ENCODE measurements at regions not wholly inside any gene's neighbourhood (a gene's known extent, or its start where the extent isn't known, plus 50 kb on each side); places are given as distances from the start of the nearest gene placed in this dataset.

DNA sequence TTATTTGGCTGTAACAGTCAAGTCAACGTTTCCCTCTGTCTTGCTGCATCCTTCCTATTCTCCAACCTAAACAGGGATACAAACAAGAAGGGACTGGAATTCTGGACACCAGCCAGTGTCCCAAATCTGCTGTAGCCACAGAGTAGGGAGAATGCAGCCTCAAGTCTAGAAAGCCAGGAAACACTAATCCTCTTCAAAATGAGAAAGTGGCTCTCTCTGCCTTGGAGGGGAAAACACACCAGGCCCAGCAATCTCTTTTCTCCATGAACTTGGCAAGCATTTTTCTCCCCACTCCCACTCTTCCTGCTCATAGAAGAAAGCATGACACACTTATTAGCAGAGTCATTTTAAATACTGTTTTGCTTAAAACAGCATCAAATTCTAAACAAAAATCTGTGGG is 781.7 kb downstream of the SQOR start:
- DNase-seq: no peak
- no peaks in the 10 kb centered on the region for H3K4me1 ChIP-seq (ENCODE audit: control insufficient read depth in 2 of 2, insufficient read depth in 2 of 2, low read length in 2 of 2)
- no peak overlapping the region for H2AFZ ChIP-seq (ENCODE audit: insufficient read depth, low read depth, low read length, poor library complexity, severe bottlenecking)
- Mint-ChIP-seq H3K9me3 (ENCODE audit: insufficient read depth) (no peaks in the 10 kb centered on the region), H3K27me3 (no peaks in the 10 kb centered on the region), H3K27ac (no peak overlapping the region), H3K4me1 (no peaks in the 10 kb centered on the region), H3K4me3 (no peak overlapping the region)
- no peak for ATAC-seq (ENCODE audit: low read depth)
- intact Hi-C loops (cut with micrococcal nuclease): no loop called here
- CTCF ChIA-PET: no interaction called here
- no peak overlapping the region for H3K4me2 ChIP-seq (replicated peaks; ENCODE audit: low read depth, low read length, poor library complexity, severe bottlenecking)
- H3K36me3 ChIP-seq (replicated peaks in 1 of 2; ENCODE audit: control extremely low read depth in 1 of 2, control insufficient read depth in 1 of 2, extremely low read depth in 1 of 2, insufficient read depth in 2 of 2, low read length in 1 of 2): no peaks in the 10 kb centered on the region
- H4K20me1 ChIP-seq (ENCODE audit: control insufficient read depth, insufficient read depth, low read length, poor library complexity, severe bottlenecking): no peaks in the 10 kb centered on the region
- H3K27ac ChIP-seq (ENCODE audit: low read length in 2 of 2): no peak overlapping the region
- no peaks in the 10 kb centered on the region for H3K79me2 ChIP-seq (ENCODE audit: control insufficient read depth, insufficient read depth, low read length)
- no CpG with 5 or more reads among the region's 1 CpG for WGBS (ENCODE audit: insufficient coverage)
- no peaks in the 10 kb centered on the region for H3K9me3 ChIP-seq (ENCODE audit: control extremely low read depth in 1 of 3, control insufficient read depth in 2 of 3, insufficient read depth in 1 of 3, low read length in 2 of 3)
- no peak overlapping the region for H3K4me3 ChIP-seq (ENCODE audit: control extremely low read depth in 1 of 5, extremely low read depth in 1 of 5, insufficient read depth in 1 of 5, low read depth in 2 of 5, low read length in 4 of 5)
- H3K27me3 ChIP-seq (replicated peaks in 1 of 4; ENCODE audit: control extremely low read depth in 1 of 4, control insufficient read depth in 3 of 4, insufficient read depth in 4 of 4, low read length in 3 of 4): no peaks in the 10 kb centered on the region
- no peak overlapping the region for H3K9ac ChIP-seq (ENCODE audit: low read length)
- TF ChIP-seq CTCF (IDR thresholded peaks at IDR 0.05) (no peak), EZH2 (IDR thresholded peaks at IDR 0.05; ENCODE audit: borderline replicate concordance, insufficient read depth, low read depth, low read length, poor library complexity, severe bottlenecking) (no peak)
- POLR2A ChIA-PET: no interaction called here

- H3K4me2 ChIP-seq (replicated peaks; ENCODE audit: low read depth, low read length, poor library complexity, severe bottlenecking): no peak overlapping the region
- CTCF ChIA-PET: no interaction called here
- H3K27ac ChIP-seq (ENCODE audit: low read length in 2 of 2): no peak overlapping the region
- no CpG with 5 or more reads among the region's 1 CpG for WGBS (ENCODE audit: insufficient coverage)
- no peaks in the 10 kb centered on the region for H3K9me3 Mint-ChIP-seq (ENCODE audit: insufficient read depth)
- H3K4me3 Mint-ChIP-seq: no peak overlapping the region
- TF ChIP-seq EZH2 (IDR thresholded peaks at IDR 0.05; ENCODE audit: borderline replicate concordance, insufficient read depth, low read depth, low read length, poor library complexity, severe bottlenecking) (no peak), CTCF (IDR thresholded peaks at IDR 0.05) (no peak)
- H2AFZ ChIP-seq (ENCODE audit: insufficient read depth, low read depth, low read length, poor library complexity, severe bottlenecking): no peak overlapping the region
- H3K79me2 ChIP-seq (ENCODE audit: control insufficient read depth, insufficient read depth, low read length): no peaks in the 10 kb centered on the region
- no peak overlapping the region for H3K9ac ChIP-seq (ENCODE audit: low read length)
- ATAC-seq (ENCODE audit: low read depth) (no peak), DNase-seq (no peak)
- no peaks in the 10 kb centered on the region for H3K27me3 Mint-ChIP-seq
- H3K4me1 Mint-ChIP-seq: no peaks in the 10 kb centered on the region
- H4K20me1 ChIP-seq (ENCODE audit: control insufficient read depth, insufficient read depth, low read length, poor library complexity, severe bottlenecking): no peaks in the 10 kb centered on the region
- H3K4me3 ChIP-seq (ENCODE audit: control extremely low read depth in 1 of 5, extremely low read depth in 1 of 5, insufficient read depth in 1 of 5, low read depth in 2 of 5, low read length in 4 of 5): no peak overlapping the region
- POLR2A ChIA-PET: no interaction called here
- H3K27ac Mint-ChIP-seq: no peak overlapping the region
- H3K9me3 ChIP-seq (ENCODE audit: control extremely low read depth in 1 of 3, control insufficient read depth in 2 of 3, insufficient read depth in 1 of 3, low read length in 2 of 3): peaks cover 0 to 9% (median 0%) of the 10 kb centered on the region in 3 donors
- intact Hi-C loops (cut with micrococcal nuclease): no loop called here
- H3K27me3 ChIP-seq (replicated peaks in 1 of 4; ENCODE audit: control extremely low read depth in 1 of 4, control insufficient read depth in 3 of 4, insufficient read depth in 4 of 4, low read length in 3 of 4): no peaks in the 10 kb centered on the region
- H3K36me3 ChIP-seq (replicated peaks in 1 of 2; ENCODE audit: control extremely low read depth in 1 of 2, control insufficient read depth in 1 of 2, extremely low read depth in 1 of 2, insufficient read depth in 2 of 2, low read length in 1 of 2): no peaks in the 10 kb centered on the region
- no peaks in the 10 kb centered on the region for H3K4me1 ChIP-seq (ENCODE audit: control insufficient read depth in 2 of 2, insufficient read depth in 2 of 2, low read length in 2 of 2)
These were observed 786.2 kb downstream of the SQOR start for GRCh38 chr15:46420990-46421389.

Data from B cell (primary cell).